DMS53 treated with DMSO at 0.1 percent for 48 hours (cell line): ENCODE measurements at regions not wholly inside any gene's neighbourhood (a gene's known extent, or its start where the extent isn't known, plus 50 kb on each side); places are given as distances from the start of the nearest gene placed in this dataset.
"Not testable (repeated sequence)": the region's sequence is repeated elsewhere in the genome, so short reads cannot be mapped to it uniquely, and the experiment has no call there.

Source experiments
- DNase-seq: peaks from one replicate; lab custom pipeline; 2025; ENCODE audit not compliant: unreplicated experiment; lab: John Stamatoyannopoulos, UW

- no peak for DNase-seq
Measured at GRCh38 chr4:83731609-83732008, 195.7 kb downstream of the GPAT3 start.

- not testable (repeated sequence) for DNase-seq
Measured at GRCh38 chr4:83730958-83731357, 195.1 kb downstream of the GPAT3 start.

- DNase-seq: no peak
Measured at GRCh38 chr4:83728191-83728590, 192.3 kb downstream of the GPAT3 start.

- DNase-seq: no peak
Measured at GRCh38 chr4:83725336-83726085, 189.6 kb downstream of the GPAT3 start.

GRCh38 chr4:83724485-83725335, 188.8 kb downstream of the GPAT3 start:
- no peak for DNase-seq

GRCh38 chr4:83723609-83724008, 187.7 kb downstream of the GPAT3 start:
- no peak for DNase-seq

GRCh38 chr4:83722730-83723269, 186.9 kb downstream of the GPAT3 start:
- no peak for DNase-seq

GRCh38 chr4:83716874-83717273, 181.0 kb downstream of the GPAT3 start:
- no peak for DNase-seq

- no peak for DNase-seq
Measured at GRCh38 chr4:83712890-83713289, 177.0 kb downstream of the GPAT3 start.

- DNase-seq: no peak
Measured at GRCh38 chr4:83709627-83710026, 173.7 kb downstream of the GPAT3 start.

GRCh38 chr4:83708500-83709175, 172.7 kb downstream of the GPAT3 start:
- no peak for DNase-seq

GRCh38 chr4:83704786-83705185, 168.9 kb downstream of the GPAT3 start:
- DNase-seq: no peak

- DNase-seq: no peak
Measured at GRCh38 chr4:83703752-83704151, 167.8 kb downstream of the GPAT3 start.

GRCh38 chr4:83701041-83701440, 165.1 kb downstream of the GPAT3 start:
- DNase-seq: no peak

- no peak for DNase-seq
Measured at GRCh38 chr4:83699358-83699757, 163.4 kb downstream of the GPAT3 start.

GRCh38 chr4:83692028-83692427, 156.1 kb downstream of the GPAT3 start:
- no peak for DNase-seq

GRCh38 chr4:83686166-83686565, 150.3 kb downstream of the GPAT3 start:
- no peak for DNase-seq

GRCh38 chr4:83679692-83680091, 143.8 kb downstream of the GPAT3 start:
- no peak for DNase-seq

- no peak for DNase-seq
Measured at GRCh38 chr4:83679254-83679653, 143.3 kb downstream of the GPAT3 start.

- DNase-seq: no peak
Measured at GRCh38 chr4:83677656-83678055, 141.7 kb downstream of the GPAT3 start.

- no peak for DNase-seq
Measured at GRCh38 chr4:83664741-83665140, 128.8 kb downstream of the GPAT3 start.
